Hepatocyte (in vitro differentiated cells): ENCODE measurements at regions not wholly inside any gene's neighbourhood (a gene's known extent, or its start where the extent isn't known, plus 50 kb on each side); places are given as distances from the start of the nearest gene placed in this dataset.

ENCODE experiments used
- EZH2 ChIP-seq: fragments of 200-600 bp; sonication (generic); IDR thresholded peaks from 2 replicates; pipeline ENCODE4 v1.6.1; 2016; ENCODE audit warnings: antibody characterized with exemption, mild to moderate bottlenecking, borderline replicate concordance
- TF ChIP-seq, protein P1 (sequence below): fragments of 200-600 bp; sonication (generic); IDR thresholded peaks from 2 replicates; pipeline ENCODE4 v1.5.1; 2016; ENCODE audit warnings: antibody characterized with exemption, mild to moderate bottlenecking; ENCODE audit not compliant: poor library complexity

- TF ChIP-seq EZH2: no peak
- TF ChIP-seq, protein P1, sequence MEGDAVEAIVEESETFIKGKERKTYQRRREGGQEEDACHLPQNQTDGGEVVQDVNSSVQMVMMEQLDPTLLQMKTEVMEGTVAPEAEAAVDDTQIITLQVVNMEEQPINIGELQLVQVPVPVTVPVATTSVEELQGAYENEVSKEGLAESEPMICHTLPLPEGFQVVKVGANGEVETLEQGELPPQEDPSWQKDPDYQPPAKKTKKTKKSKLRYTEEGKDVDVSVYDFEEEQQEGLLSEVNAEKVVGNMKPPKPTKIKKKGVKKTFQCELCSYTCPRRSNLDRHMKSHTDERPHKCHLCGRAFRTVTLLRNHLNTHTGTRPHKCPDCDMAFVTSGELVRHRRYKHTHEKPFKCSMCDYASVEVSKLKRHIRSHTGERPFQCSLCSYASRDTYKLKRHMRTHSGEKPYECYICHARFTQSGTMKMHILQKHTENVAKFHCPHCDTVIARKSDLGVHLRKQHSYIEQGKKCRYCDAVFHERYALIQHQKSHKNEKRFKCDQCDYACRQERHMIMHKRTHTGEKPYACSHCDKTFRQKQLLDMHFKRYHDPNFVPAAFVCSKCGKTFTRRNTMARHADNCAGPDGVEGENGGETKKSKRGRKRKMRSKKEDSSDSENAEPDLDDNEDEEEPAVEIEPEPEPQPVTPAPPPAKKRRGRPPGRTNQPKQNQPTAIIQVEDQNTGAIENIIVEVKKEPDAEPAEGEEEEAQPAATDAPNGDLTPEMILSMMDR: no peak
Measured at GRCh38 chr14:71418532-71419245, 511.4 kb downstream of the PCNX1 start.
